ENCODE measurements at regions not wholly inside any gene's neighbourhood (a gene's known extent, or its start where the extent isn't known, plus 50 kb on each side); places are given as distances from the start of the nearest gene placed in this dataset.
"Not testable (repeated sequence)": the region's sequence is repeated elsewhere in the genome, so short reads cannot be mapped to it uniquely, and the experiment has no call there.

GRCh38 chr6:49370518-49370917 is 92.5 kb downstream of the MMUT start:
- no peak for DNase-seq

GRCh38 chr6:49366539-49366938 is 96.5 kb downstream of the MMUT start:
- no peak for DNase-seq

- no peak for DNase-seq
Measured at GRCh38 chr6:49348561-49348960, 114.5 kb downstream of the MMUT start.

GRCh38 chr6:49342410-49342809 is 120.6 kb downstream of the MMUT start:
- DNase-seq: no peak

- no peak for DNase-seq
Measured at GRCh38 chr6:49341869-49342268, 121.2 kb downstream of the MMUT start.

GRCh38 chr6:49339096-49339495 is 124.0 kb downstream of the MMUT start:
- no peak for DNase-seq

GRCh38 chr6:49336514-49337131 is 126.4 kb downstream of the MMUT start:
- DNase-seq: no peak

- no peak for DNase-seq
Measured at GRCh38 chr6:49333345-49334125, 129.5 kb downstream of the MMUT start.

- DNase-seq: no peak
Measured at GRCh38 chr6:49332781-49333180, 130.3 kb downstream of the MMUT start.

GRCh38 chr6:49329186-49329585 is 133.9 kb downstream of the MMUT start:
- DNase-seq: no peak

- DNase-seq: no peak
Measured at GRCh38 chr6:49328051-49328744, 134.9 kb downstream of the MMUT start.

GRCh38 chr6:49327571-49327970 is 135.5 kb downstream of the MMUT start:
- DNase-seq: no peak

GRCh38 chr6:49327005-49327404 is 136.0 kb downstream of the MMUT start:
- no peak for DNase-seq

- peak; percentile 11 for DNase-seq
Measured at GRCh38 chr6:49326347-49326746, 136.7 kb downstream of the MMUT start.

GRCh38 chr6:49325891-49326290 is 137.2 kb downstream of the MMUT start:
- DNase-seq: no peak

GRCh38 chr6:49322861-49323260 is 140.2 kb downstream of the MMUT start:
- no peak for DNase-seq

GRCh38 chr6:49321561-49322072 is 141.4 kb downstream of the MMUT start:
- no peak for DNase-seq

GRCh38 chr6:49305010-49305409 is 158.0 kb downstream of the MMUT start:
- DNase-seq: no peak

GRCh38 chr6:49304393-49304792 is 158.7 kb downstream of the MMUT start:
- not testable (repeated sequence) for DNase-seq

GRCh38 chr6:49300911-49301310 is 162.1 kb downstream of the MMUT start:
- DNase-seq: no peak

GRCh38 chr6:49300443-49300842 is 162.6 kb downstream of the MMUT start:
- DNase-seq: no peak

- DNase-seq: no peak
Measured at GRCh38 chr6:49299279-49299678, 163.8 kb downstream of the MMUT start.

GRCh38 chr6:49284180-49284579 is 178.9 kb downstream of the MMUT start:
- DNase-seq: no peak
